Aorta (tissue), 5 donors: ENCODE measurements at regions not wholly inside any gene's neighbourhood (a gene's known extent, or its start where the extent isn't known, plus 50 kb on each side); places are given as distances from the start of the nearest gene placed in this dataset.
A peak's percentile ranks its signal among the peaks of the same experiment; 100 is the strongest.

Experiments used
- ATAC-seq: fragments of 200-7000 bp; cut with Tn5 transposase; one replicate; pipeline ENCODE4 v1.9.1; 2022; ENCODE audit warnings: moderate library complexity; ENCODE audit not compliant: low FRiP score
- DNase-seq, 2 donors: peaks; one replicate each; pipeline ENCODE4 v3.0.0-alpha.2; 2020
- H3K27ac ChIP-seq, 2 donors: one replicate each; pipeline ENCODE4 v1.5.1; 2013; ENCODE audit warnings: low read length in 2 of 2, mild to moderate bottlenecking in 2 of 2, moderate library complexity in 2 of 2, control low read depth in 1 of 2, inconsistent platforms in 1 of 2, low read depth in 1 of 2
- H3K27me3 ChIP-seq, 2 donors: one replicate each; pipeline ENCODE4 v1.6.1; 2013; ENCODE audit warnings: control low read depth in 1 of 2, low read length in 1 of 2, mild to moderate bottlenecking in 1 of 2, moderate library complexity in 1 of 2; ENCODE audit not compliant: insufficient read depth in 2 of 2, control insufficient read depth in 1 of 2
- H3K36me3 ChIP-seq, 2 donors: one replicate each; pipeline ENCODE4 v1.6.1; 2013; ENCODE audit warnings: control low read depth in 1 of 2, low read length in 1 of 2, mild to moderate bottlenecking in 1 of 2; ENCODE audit not compliant: insufficient read depth in 2 of 2, control insufficient read depth in 1 of 2
- H3K4me1 ChIP-seq, 2 donors: one replicate each; pipeline ENCODE4 v1.6.1; 2013; ENCODE audit warnings: low read length in 2 of 2, control low read depth in 1 of 2, mild to moderate bottlenecking in 1 of 2, moderate library complexity in 1 of 2; ENCODE audit not compliant: insufficient read depth in 2 of 2, control insufficient read depth in 1 of 2
- H3K4me3 ChIP-seq, 2 donors: one replicate each; pipeline ENCODE4 v1.5.1; 2013; ENCODE audit warnings: low read length in 2 of 2, control low read depth in 1 of 2, mild to moderate bottlenecking in 1 of 2
- H3K9me3 ChIP-seq: one replicate; pipeline ENCODE4 v1.6.1; 2013; ENCODE audit warnings: mild to moderate bottlenecking, low read length; ENCODE audit not compliant: control insufficient read depth
- WGBS, 2 donors: extraction: QIAGEN DNeasy Blood & Tissue Kit; methylation state at CpG; one replicate each; pipeline ENCODE4 v1.1.7; 2013; 5-methylcytosine and 5-hydroxymethylcytosine counted together
- intact Hi-C, 2 donors: fragments of 100-400 bp; cut with DNase I; formaldehyde crosslinking; loops; one replicate each; pipeline versions ENCODE4 v1.14.2 to v1.15.0; 2022
- donor health status: healthy with polysubstance abuse.
- donor health status: Bipolar disorder and iron deficiency.
- donor health status: DM: no; HTN: no; CAD: no.
- donor health status: DM: no; HTN: no; CAD: no.
- donor health status: DM: yes; HTN: yes; CAD: no.

GRCh38 chr12:114168061-114168460 lies 201.9 kb upstream of the RBM19 start:
- Histone ChIP-seq H3K4me3 (no peak overlapping the region), H3K4me1 (no peaks in the 10 kb centered on the region), H3K9me3 (no peaks in the 10 kb centered on the region), H3K27me3 (no peaks in the 10 kb centered on the region), H3K27ac (no peak overlapping the region), H3K36me3 (no peaks in the 10 kb centered on the region)
- ATAC-seq (no peak), DNase-seq (no peak)
- WGBS, 2 donors, result 53 to 57% methylated on average over 2 of the region's 2 CpGs
- intact Hi-C loops, result loop anchor here (5.0 to 10.0 kb wide), 3 partner anchors 237 to 339 kb away; partner anchors contain the start of gene TBX5 (in 1 of the 2)

GRCh38 chr12:114167431-114167830 lies 201.3 kb upstream of the RBM19 start:
- intact Hi-C loops, result loop anchor here (5.0 to 10.0 kb wide), 3 partner anchors 237 to 340 kb away; partner anchors contain the start of gene TBX5 (in 1 of the 2)
- Histone ChIP-seq H3K36me3 (no peaks in the 10 kb centered on the region), H3K4me3 (no peak overlapping the region), H3K4me1 (no peaks in the 10 kb centered on the region), H3K27me3 (no peaks in the 10 kb centered on the region), H3K27ac (no peak overlapping the region), H3K9me3 (no peaks in the 10 kb centered on the region)
- 86 to 93% methylated on average over 1 of the region's 1 CpG for WGBS, 2 donors
- DNase-seq (no peak), ATAC-seq (no peak)

DNA sequence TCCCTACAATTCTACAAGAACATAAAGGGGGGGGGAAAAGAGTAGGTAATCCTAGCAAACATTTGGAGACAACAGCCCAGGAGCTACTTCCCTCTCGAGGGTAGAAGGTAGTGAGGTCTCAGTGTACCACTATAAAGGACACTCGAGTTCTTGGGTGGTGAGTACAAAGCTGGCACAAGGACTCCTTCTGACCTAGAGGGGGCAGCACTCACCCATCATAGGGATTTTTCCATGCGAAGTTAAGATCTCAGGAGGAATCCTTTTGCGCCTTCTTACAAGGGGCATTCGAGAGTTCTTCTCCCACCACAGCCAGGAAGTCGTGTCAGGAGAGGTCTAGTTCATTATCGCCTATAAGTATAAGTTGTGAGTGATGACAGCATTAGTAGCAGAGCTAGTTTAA lies 200.2 kb upstream of the RBM19 start:
- intact Hi-C loops, result loop anchor here (1.0 to 10.0 kb wide), 4 partner anchors 238 to 341 kb away; partner anchors contain the start of gene TBX5 (in 1 of the 2)
- H3K4me1 ChIP-seq, result no peaks in the 10 kb centered on the region
- H3K27me3 ChIP-seq, result no peaks in the 10 kb centered on the region
- ATAC-seq (no peak), DNase-seq (peak in 1 of 2 donors; percentile 51)
- H3K27ac ChIP-seq, result no peak overlapping the region
- no peaks in the 10 kb centered on the region for H3K36me3 ChIP-seq
- H3K4me3 ChIP-seq, result no peak overlapping the region
- 10 to 12% methylated on average over 7 of the region's 7 CpGs for WGBS, 2 donors
- H3K9me3 ChIP-seq, result no peaks in the 10 kb centered on the region

GRCh38 chr12:114165921-114166320 lies 199.8 kb upstream of the RBM19 start:
- WGBS, 2 donors, result 57 to 63% methylated on average over 1 of the region's 1 CpG
- intact Hi-C loops, result loop anchor here (1.0 to 10.0 kb wide), 5 partner anchors 239 to 343 kb away; partner anchors contain the start of gene TBX5 (in 1 of the 2)
- Histone ChIP-seq H3K4me3 (no peak overlapping the region), H3K4me1 (no peaks in the 10 kb centered on the region), H3K36me3 (no peaks in the 10 kb centered on the region), H3K27ac (no peak overlapping the region), H3K27me3 (no peaks in the 10 kb centered on the region), H3K9me3 (no peaks in the 10 kb centered on the region)
- DNase-seq (no peak), ATAC-seq (no peak)

DNA sequence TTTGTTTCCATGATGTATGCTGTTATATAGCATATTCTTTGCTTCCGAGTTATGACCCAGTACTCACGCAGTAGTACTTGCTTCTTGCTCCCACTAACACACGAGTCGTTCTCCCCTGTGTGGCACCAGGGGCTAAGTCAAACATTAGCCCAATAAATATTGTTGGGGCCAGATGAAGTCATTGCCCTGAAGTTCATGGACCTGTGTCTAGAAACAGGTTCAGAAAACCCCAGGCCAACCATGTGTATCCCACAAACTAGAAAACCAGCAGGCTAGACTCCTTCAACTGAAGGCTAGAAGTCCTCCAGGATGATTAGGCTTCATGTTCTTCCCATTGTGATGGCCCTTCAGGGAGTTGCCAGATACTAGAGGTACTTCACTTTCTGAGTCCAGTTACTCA lies 198.2 kb upstream of the RBM19 start:
- peaks cover 0 to 2% of the 10 kb centered on the region in 2 donors for H3K27me3 ChIP-seq
- DNase-seq (no peak), ATAC-seq (no peak)
- no peaks in the 10 kb centered on the region for H3K4me1 ChIP-seq
- H3K27ac ChIP-seq, result no peak overlapping the region
- H3K9me3 ChIP-seq, result no peaks in the 10 kb centered on the region
- no peaks in the 10 kb centered on the region for H3K36me3 ChIP-seq
- intact Hi-C loops, result loop anchor here (2.0 to 10.0 kb wide), 3 partner anchors 240 to 344 kb away; partner anchors contain the start of gene TBX5 (in 1 of the 2)
- 82 to 84% methylated on average over 4 of the region's 4 CpGs for WGBS, 2 donors
- no peak overlapping the region for H3K4me3 ChIP-seq

- H3K36me3 ChIP-seq, result no peaks in the 10 kb centered on the region
- ATAC-seq (no peak), DNase-seq (no peak)
- intact Hi-C loops, result loop anchor here (2.0 to 10.0 kb wide), 3 partner anchors 241 to 345 kb away; partner anchors contain the start of gene TBX5 (in 1 of the 2)
- no peak overlapping the region for H3K4me3 ChIP-seq
- H3K27ac ChIP-seq, result no peak overlapping the region
- H3K4me1 ChIP-seq, result no peaks in the 10 kb centered on the region
- WGBS, 2 donors, result 67 to 70% methylated on average over 4 of the region's 4 CpGs
- H3K9me3 ChIP-seq, result no peaks in the 10 kb centered on the region
- H3K27me3 ChIP-seq, result peaks cover 0 to 2% of the 10 kb centered on the region in 2 donors
Observed at GRCh38 chr12:114163771-114164170, 197.6 kb upstream of the RBM19 start.

DNA sequence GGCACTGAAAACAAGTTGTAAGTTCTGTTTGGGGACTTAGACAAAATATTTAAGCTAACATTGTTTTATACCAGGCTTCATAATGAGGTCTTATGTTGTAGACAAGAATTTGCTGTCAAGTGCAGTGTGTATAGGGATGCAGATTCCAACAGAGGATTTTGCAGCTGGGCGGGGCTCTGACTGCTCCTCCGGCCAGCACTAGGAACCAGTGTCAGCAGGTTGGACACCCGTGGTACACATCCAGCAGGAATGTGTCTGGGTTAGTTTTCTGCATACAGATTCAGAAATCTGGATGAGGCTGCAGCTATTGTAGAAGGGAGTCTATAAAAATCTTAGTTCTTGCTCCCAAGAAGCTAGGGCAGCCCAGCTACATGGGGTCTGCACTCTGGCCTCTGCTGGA lies 194.3 kb upstream of the RBM19 start:
- ATAC-seq (no peak), DNase-seq (no peak)
- intact Hi-C loops, result loop anchor here (10.0 kb wide), 2 partner anchors 244 to 314 kb away; partner anchors contain the start of gene TBX5 (in 1 of the 2)
- Histone ChIP-seq H3K4me3 (no peak overlapping the region), H3K27me3 (peaks cover 0 to 2% of the 10 kb centered on the region in 2 donors), H3K9me3 (no peaks in the 10 kb centered on the region), H3K36me3 (no peaks in the 10 kb centered on the region), H3K27ac (no peak overlapping the region), H3K4me1 (no peaks in the 10 kb centered on the region)
- 60 to 68% methylated on average over 3 of the region's 3 CpGs for WGBS, 2 donors

GRCh38 chr12:114152890-114153289 lies 186.8 kb upstream of the RBM19 start:
- Histone ChIP-seq H3K36me3 (no peaks in the 10 kb centered on the region), H3K9me3 (no peaks in the 10 kb centered on the region), H3K27me3 (no peaks in the 10 kb centered on the region), H3K4me1 (no peaks in the 10 kb centered on the region), H3K27ac (no peak overlapping the region), H3K4me3 (no peak overlapping the region)
- 78 to 87% methylated on average over 4 of the region's 4 CpGs for WGBS, 2 donors
- intact Hi-C loops, result no loop called here
- DNase-seq, result no peak
- ATAC-seq, result no peak

GRCh38 chr12:114152066-114152465 lies 185.9 kb upstream of the RBM19 start:
- no peaks in the 10 kb centered on the region for H3K27me3 ChIP-seq
- no peaks in the 10 kb centered on the region for H3K4me1 ChIP-seq
- DNase-seq (no peak), ATAC-seq (no peak)
- no peaks in the 10 kb centered on the region for H3K9me3 ChIP-seq
- H3K36me3 ChIP-seq, result no peaks in the 10 kb centered on the region
- intact Hi-C loops, result no loop called here
- no peak overlapping the region for H3K27ac ChIP-seq
- no peak overlapping the region for H3K4me3 ChIP-seq
- 31% methylated on average over 1 of the region's 1 CpG for WGBS, 2 donors
